Heart right ventricle (tissue), 16 donors: ENCODE measurements at regions not wholly inside any gene's neighbourhood (a gene's known extent, or its start where the extent isn't known, plus 50 kb on each side); places are given as distances from the start of the nearest gene placed in this dataset.
"Not testable (repeated sequence)": the region's sequence is repeated elsewhere in the genome, so short reads cannot be mapped to it uniquely, and the experiment has no call there.

ENCODE experiments used
- ATAC-seq, 8 donors: fragments of 200-7000 bp; cut with Tn5 transposase; one replicate each; pipeline ENCODE4 v1.9.1; 2020; ENCODE audit warnings: mild to moderate bottlenecking in 8 of 8, moderate library complexity in 8 of 8, moderate number of reproducible peaks in 1 of 8
- DNase-seq, 2 donors: peaks; one replicate each; pipeline ENCODE4 v3.0.0-alpha.2; 2020
- H3K27ac ChIP-seq, 10 donors: fragments of 200-600 bp; sonication (generic) in 2 of 10; one replicate each; pipeline versions ENCODE4 v1.5.0 to v1.8.0; 2020 to 2022; ENCODE audit warnings: mild to moderate bottlenecking in 3 of 10
- H3K27me3 ChIP-seq, 7 donors: fragments of 200-600 bp; one replicate each; pipeline ENCODE4 v1.8.0; 2021 to 2022; ENCODE audit warnings: mild to moderate bottlenecking in 2 of 7
- H3K36me3 ChIP-seq, 9 donors: fragments of 200-600 bp; sonication (generic) in 1 of 9; one replicate each; pipeline versions ENCODE4 v1.5.0 to v1.8.0; 2020 to 2022; ENCODE audit warnings: mild to moderate bottlenecking in 2 of 9
- H3K4me1 ChIP-seq, 9 donors: fragments of 200-600 bp; sonication (generic) in 1 of 9; one replicate each; pipeline versions ENCODE4 v1.5.0 to v1.8.0; 2020 to 2022; ENCODE audit warnings: mild to moderate bottlenecking in 4 of 9
- H3K4me3 ChIP-seq, 10 donors: fragments of 200-600 bp; sonication (generic) in 2 of 10; one replicate each; pipeline versions ENCODE4 v1.5.0 to v1.8.0; 2020 to 2022; ENCODE audit warnings: mild to moderate bottlenecking in 7 of 10, moderate library complexity in 2 of 10
- H3K9me3 ChIP-seq, 11 donors: fragments of 200-600 bp in 10 of 11; sonication (generic) in 2 of 11; one replicate each; pipeline versions ENCODE4 v1.5.0 to v1.8.0; 2013 to 2022; ENCODE audit warnings: mild to moderate bottlenecking in 2 of 11, control low read depth in 1 of 11, moderate library complexity in 1 of 11
- CTCF ChIP-seq, 9 donors: fragments of 200-600 bp; sonication (generic) in 2 of 9; IDR thresholded peaks; one replicate each; pipeline versions ENCODE4 v1.5.0 to v1.8.0; 2021 to 2022; ENCODE audit warnings: antibody characterized with exemption in 9 of 9, mild to moderate bottlenecking in 5 of 9, moderate library complexity in 1 of 9
- WGBS, 2 donors: extraction: QIAGEN DNeasy Blood & Tissue Kit; methylation state at CpG; one replicate each; pipeline ENCODE4 v1.1.7; 2013; ENCODE audit warnings: inconsistent platforms in 1 of 2; 5-methylcytosine and 5-hydroxymethylcytosine counted together
- intact Hi-C, 10 donors: fragments of 100-400 bp; cut with DNase I; formaldehyde crosslinking; loops; one replicate each; pipeline versions ENCODE4 v1.11.1 to v1.14.2; 2022
- donor health status: Arrhythmogenic right ventricular cardiomyopathy.
- donor health status: ischemic (EF 13 %, LVEDD 7.1; RV severe dilation, severe dysfunction).
- donor health status: healthy with polysubstance abuse.
- donor health status: DM: no; HTN: yes; CAD: no.
- donor health status: DM: no; HTN: no; CAD: no.
- donor health status: ischemic (EF 25% LVEDD 6.9; RV normal size, moderate dysfunction).
- donor health status: ischemic (EF 25% LVEDD 5.7; RV mildly dilated, moderate dysfunction).
- donor health status: healthy.
- donor health status: DM: yes; HTN: yes; CAD: no.
- donor health status: Ischemic cardiomyopathy.
- donor health status: ischemic (EF 35%, LVEDD 5.7; RV mildly dilated, moderate dysfunction).
- donor health status: nonischemic (EF 11% LVEDD 7.7; RV severe dilation, severe dysfunction).
- donor health status: DM: yes; HTN: yes; CAD: no.
- donor health status: PGD.
- donor health status: ischemic (EF 29% LVEDD 5.4; RV normal size, mild dysfunction).
- donor health status: nonischemic (EF 23%, LVEDD 6.1; RV moderate dilation, normal function).

- Histone ChIP-seq H3K27me3 (no peaks in the 10 kb centered on the region), H3K9me3 (peaks cover 0 to 8% (median 0%) of the 10 kb centered on the region in 11 donors), H3K4me3 (no peak overlapping the region), H3K36me3 (peaks cover 0 to 18% (median 8%) of the 10 kb centered on the region in 9 donors), H3K4me1 (peaks cover 17 to 54% (median 44%) of the 10 kb centered on the region in 9 donors), H3K27ac (peak overlapping the region in 8 of 10 donors; percentile 24 to 86 (median 70))
- ATAC-seq (no peak), DNase-seq (no peak)
- intact Hi-C loops, result loop anchor here in 1 of 10 donors (10.0 kb wide), 1 partner anchor 49 kb away; no protein-coding TSS in a partner anchor
- TF ChIP-seq CTCF (IDR thresholded peaks at IDR 0.05), result no peak
- 69 to 82% methylated on average over 1 of the region's 1 CpG for WGBS, 2 donors
These were observed 81.5 kb upstream of the EDEM3 start for GRCh38 chr1:184836141-184836540.

GRCh38 chr1:184833994-184834393 is 79.3 kb upstream of the EDEM3 start:
- H3K36me3 ChIP-seq, result peaks cover 0 to 32% (median 15%) of the 10 kb centered on the region in 9 donors
- not testable (repeated sequence) for H3K27me3 ChIP-seq, ATAC-seq, H3K9me3 ChIP-seq, H3K4me3 ChIP-seq, H3K27ac ChIP-seq, DNase-seq
- intact Hi-C loops, result loop anchor here in 1 of 10 donors (10.0 kb wide), 1 partner anchor 51 kb away; no protein-coding TSS in a partner anchor
- peaks cover 17 to 56% (median 39%) of the 10 kb centered on the region in 9 donors for H3K4me1 ChIP-seq

GRCh38 chr1:184832517-184832916 is 77.9 kb upstream of the EDEM3 start:
- ATAC-seq (no peak), DNase-seq (no peak)
- TF ChIP-seq CTCF (IDR thresholded peaks at IDR 0.05), result no peak
- Histone ChIP-seq H3K27me3 (no peaks in the 10 kb centered on the region), H3K4me1 (peaks cover 13 to 55% (median 34%) of the 10 kb centered on the region in 9 donors), H3K36me3 (peaks cover 0 to 32% (median 15%) of the 10 kb centered on the region in 9 donors), H3K27ac (peak overlapping the region in 1 of 10 donors; percentile 20), H3K9me3 (peaks cover 0 to 8% (median 0%) of the 10 kb centered on the region in 11 donors), H3K4me3 (no peak overlapping the region)
- intact Hi-C loops, result loop anchor here in 1 of 10 donors (10.0 kb wide), 1 partner anchor 52 kb away; no protein-coding TSS in a partner anchor
- 96% methylated on average over 3 of the region's 3 CpGs for whole genome bisulfite sequencing, 2 donors

- not testable (repeated sequence) for H3K4me3 ChIP-seq, DNase-seq, ATAC-seq, H3K9me3 ChIP-seq, H3K27me3 ChIP-seq
- Histone ChIP-seq H3K4me1 (peaks cover 6 to 65% (median 49%) of the 10 kb centered on the region in 9 donors), H3K27ac (peak overlapping the region in 7 of 10 donors; percentile 36 to 94 (median 91)), H3K36me3 (peaks cover 0 to 32% (median 12%) of the 10 kb centered on the region in 9 donors)
- intact Hi-C loops, result loop anchor here in 3 of 10 donors (2.0 to 5.0 kb wide), 3 partner anchors 48 to 143 kb away; partner anchors contain the start of gene NIBAN1 (in 2 of the 3)
- WGBS, 2 donors, result 84 to 86% methylated on average over 6 of the region's 6 CpGs
These were observed 74.8 kb upstream of the EDEM3 start for GRCh38 chr1:184829496-184829895.

- Histone ChIP-seq H3K4me3 (no peak overlapping the region), H3K27ac (peak overlapping the region; percentile 52 to 94 (median 86)), H3K27me3 (no peaks in the 10 kb centered on the region), H3K9me3 (no peaks in the 10 kb centered on the region), H3K4me1 (peaks cover 6 to 70% (median 59%) of the 10 kb centered on the region in 9 donors), H3K36me3 (peaks cover 0 to 43% (median 12%) of the 10 kb centered on the region in 9 donors)
- ATAC-seq (peak in 3 of 8 donors; percentile 5 to 12 (median 10)), DNase-seq (no peak)
- intact Hi-C loops, result loop anchor here in 3 of 10 donors (2.0 to 5.0 kb wide), 3 partner anchors 49 to 144 kb away; partner anchors contain the start of gene NIBAN1 (in 2 of the 3)
- TF ChIP-seq CTCF (IDR thresholded peaks at IDR 0.05), result no peak
- 80 to 84% methylated on average over 2 of the region's 2 CpGs for WGBS, 2 donors
These were observed 73.7 kb upstream of the EDEM3 start for GRCh38 chr1:184828369-184828717.
